Upper lobe of left lung (tissue), 6 donors: ENCODE measurements at regions not wholly inside any gene's neighbourhood (a gene's known extent, or its start where the extent isn't known, plus 50 kb on each side); places are given as distances from the start of the nearest gene placed in this dataset.

Experiments used
- ATAC-seq, 2 donors: fragments of 200-7000 bp; cut with Tn5 transposase; one replicate each; pipeline ENCODE4 v1.9.1; 2022; ENCODE audit warnings: mild to moderate bottlenecking in 2 of 2, moderate library complexity in 2 of 2; ENCODE audit not compliant: low FRiP score in 2 of 2
- DNase-seq, 2 donors: peaks; one replicate each; pipeline ENCODE4 v3.0.0-alpha.2; 2019 to 2020
- H3K27ac ChIP-seq, 4 donors: fragments of 200-600 bp; sonication (generic); one replicate each; pipeline ENCODE4 v1.5.1; 2016 to 2019
- H3K27me3 ChIP-seq, 4 donors: fragments of 200-600 bp; sonication (generic); one replicate each; pipeline ENCODE4 v1.5.1; 2017 to 2019
- H3K36me3 ChIP-seq, 4 donors: fragments of 200-600 bp; sonication (generic); one replicate each; pipeline ENCODE4 v1.5.1; 2016 to 2019
- H3K4me1 ChIP-seq, 4 donors: fragments of 200-600 bp; sonication (generic); one replicate each; pipeline ENCODE4 v1.5.1; 2018 to 2019
- H3K4me3 ChIP-seq, 4 donors: fragments of 200-600 bp; sonication (generic); one replicate each; pipeline ENCODE4 v1.5.1; 2017 to 2019; ENCODE audit warnings: mild to moderate bottlenecking in 2 of 4, moderate library complexity in 1 of 4
- H3K9me3 ChIP-seq, 4 donors: fragments of 200-600 bp; sonication (generic); one replicate each; pipeline ENCODE4 v1.5.1; 2018 to 2019
- EP300 ChIP-seq, 4 donors: sonication (generic); formaldehyde crosslinking; IDR thresholded peaks; one replicate each; pipeline ENCODE4 v1.5.1; 2017; ENCODE audit warnings: antibody characterized with exemption in 4 of 4, control low read depth in 2 of 4
- POLR2A ChIP-seq, 4 donors: fragments of 450-650 bp; IDR thresholded peaks; one replicate each; pipeline ENCODE4 v1.5.1; 2016 to 2017; ENCODE audit warnings: antibody characterized with exemption in 4 of 4, mild to moderate bottlenecking in 2 of 4
- POLR2AphosphoS5 ChIP-seq, 2 donors: sonication (generic); formaldehyde crosslinking; IDR thresholded peaks; one replicate each; pipeline ENCODE4 v1.5.1; 2017; ENCODE audit warnings: antibody characterized with exemption in 2 of 2
- WGBS, 2 donors: methylation state at CpG; one replicate each; pipeline ENCODE4 v1.1.5; 2017 to 2018; 5-methylcytosine and 5-hydroxymethylcytosine counted together
- TF ChIP-seq, protein P1 (sequence below), 6 experiments: fragments of 450-650 bp in 4 of 6; fragments of 200-600 bp in 2 of 6; sonication (generic) in 2 of 6; IDR thresholded peaks; one replicate each; pipeline ENCODE4 v1.5.1; 2016 to 2019; ENCODE audit warnings: antibody characterized with exemption in 6 of 6
- donor health status: DM: no; HTN: no; CAD: no; lungs with moderate emphysema.
- donor health status: DM: no; HTN: yes; CAD: no; lungs with severe emphysema.

GRCh38 chr4:29708473-29708872 lies 1011.7 kb upstream of the PCDH7 start:
- Histone ChIP-seq H3K36me3 (no peaks in the 10 kb centered on the region), H3K27ac (no peak overlapping the region), H3K4me3 (no peak overlapping the region), H3K9me3 (peaks cover 0 to 11% (median 0%) of the 10 kb centered on the region in 4 donors), H3K27me3 (no peaks in the 10 kb centered on the region), H3K4me1 (no peaks in the 10 kb centered on the region)
- 73 to 74% methylated on average over 3 of the region's 3 CpGs for WGBS, 2 donors
- no peak for DNase-seq
- no peak for ATAC-seq
- TF ChIP-seq POLR2A (IDR thresholded peaks at IDR 0.05) (no peak), EP300 (IDR thresholded peaks at IDR 0.05) (no peak), POLR2AphosphoS5 (IDR thresholded peaks at IDR 0.05) (no peak)
- TF ChIP-seq, protein P1, sequence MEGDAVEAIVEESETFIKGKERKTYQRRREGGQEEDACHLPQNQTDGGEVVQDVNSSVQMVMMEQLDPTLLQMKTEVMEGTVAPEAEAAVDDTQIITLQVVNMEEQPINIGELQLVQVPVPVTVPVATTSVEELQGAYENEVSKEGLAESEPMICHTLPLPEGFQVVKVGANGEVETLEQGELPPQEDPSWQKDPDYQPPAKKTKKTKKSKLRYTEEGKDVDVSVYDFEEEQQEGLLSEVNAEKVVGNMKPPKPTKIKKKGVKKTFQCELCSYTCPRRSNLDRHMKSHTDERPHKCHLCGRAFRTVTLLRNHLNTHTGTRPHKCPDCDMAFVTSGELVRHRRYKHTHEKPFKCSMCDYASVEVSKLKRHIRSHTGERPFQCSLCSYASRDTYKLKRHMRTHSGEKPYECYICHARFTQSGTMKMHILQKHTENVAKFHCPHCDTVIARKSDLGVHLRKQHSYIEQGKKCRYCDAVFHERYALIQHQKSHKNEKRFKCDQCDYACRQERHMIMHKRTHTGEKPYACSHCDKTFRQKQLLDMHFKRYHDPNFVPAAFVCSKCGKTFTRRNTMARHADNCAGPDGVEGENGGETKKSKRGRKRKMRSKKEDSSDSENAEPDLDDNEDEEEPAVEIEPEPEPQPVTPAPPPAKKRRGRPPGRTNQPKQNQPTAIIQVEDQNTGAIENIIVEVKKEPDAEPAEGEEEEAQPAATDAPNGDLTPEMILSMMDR (IDR thresholded peaks at IDR 0.05) = no peak

DNA sequence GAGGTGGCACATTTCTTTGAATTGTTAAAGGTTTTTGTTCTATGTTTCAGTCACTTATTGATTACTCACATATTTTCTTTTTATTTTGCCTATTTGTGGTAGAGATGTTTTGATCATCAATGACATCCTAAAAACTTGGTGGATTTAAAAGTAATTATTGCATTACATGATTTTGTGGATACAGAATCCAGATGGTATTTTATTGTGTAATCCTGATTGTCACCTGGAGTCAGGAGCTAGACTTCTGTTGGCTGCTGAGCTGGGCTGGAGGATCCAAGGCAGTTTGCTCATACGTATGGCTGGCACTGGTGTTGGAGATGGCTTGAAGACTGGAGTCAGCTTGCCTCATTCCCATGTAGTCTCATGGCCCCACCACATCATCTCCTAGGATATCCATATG lies 1009.6 kb upstream of the PCDH7 start:
- Histone ChIP-seq H3K4me3 (no peak overlapping the region), H3K27me3 (no peaks in the 10 kb centered on the region), H3K36me3 (no peaks in the 10 kb centered on the region), H3K27ac (no peak overlapping the region), H3K9me3 (peaks cover 0 to 11% (median 0%) of the 10 kb centered on the region in 4 donors), H3K4me1 (no peaks in the 10 kb centered on the region)
- DNase-seq (no peak), ATAC-seq (no peak)
- WGBS, 2 donors = 86% methylated on average over 1 of the region's 1 CpG; no CpG with 5 or more reads in 1 of the 2 donors
- TF ChIP-seq, protein P1 (IDR thresholded peaks at IDR 0.05) = no peak
- TF ChIP-seq POLR2A (IDR thresholded peaks at IDR 0.05) (no peak), POLR2AphosphoS5 (IDR thresholded peaks at IDR 0.05) (no peak), EP300 (IDR thresholded peaks at IDR 0.05) (no peak)

DNA sequence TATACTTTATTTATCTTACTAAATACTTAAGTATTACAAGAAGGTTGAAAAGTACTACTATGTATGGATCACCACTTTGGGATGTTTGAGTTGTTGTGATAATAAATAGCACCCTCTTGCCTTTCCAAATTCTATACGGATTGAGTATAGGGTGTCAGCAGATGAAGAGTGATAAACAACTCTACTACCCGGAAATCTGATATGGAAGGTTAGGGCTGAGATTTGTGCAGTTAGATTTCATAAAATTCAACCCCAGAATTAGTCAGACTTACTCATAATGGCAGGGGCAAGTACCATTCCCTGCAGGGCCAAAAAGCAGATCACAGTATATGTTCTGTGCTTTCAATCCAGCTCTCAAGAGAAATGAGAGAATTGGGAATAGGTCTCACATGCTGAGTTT lies 1008.9 kb upstream of the PCDH7 start:
- 51 to 54% methylated on average over 2 of the region's 2 CpGs for WGBS, 2 donors
- H3K27me3 ChIP-seq = no peaks in the 10 kb centered on the region
- H3K27ac ChIP-seq = no peak overlapping the region
- no peaks in the 10 kb centered on the region for H3K4me1 ChIP-seq
- no peak for DNase-seq
- TF ChIP-seq, protein P1 (IDR thresholded peaks at IDR 0.05) = no peak
- TF ChIP-seq EP300 (IDR thresholded peaks at IDR 0.05) = no peak
- H3K9me3 ChIP-seq = peaks cover 0 to 9% (median 0%) of the 10 kb centered on the region in 4 donors
- ATAC-seq = no peak
- H3K36me3 ChIP-seq = no peaks in the 10 kb centered on the region
- H3K4me3 ChIP-seq = no peak overlapping the region

DNA sequence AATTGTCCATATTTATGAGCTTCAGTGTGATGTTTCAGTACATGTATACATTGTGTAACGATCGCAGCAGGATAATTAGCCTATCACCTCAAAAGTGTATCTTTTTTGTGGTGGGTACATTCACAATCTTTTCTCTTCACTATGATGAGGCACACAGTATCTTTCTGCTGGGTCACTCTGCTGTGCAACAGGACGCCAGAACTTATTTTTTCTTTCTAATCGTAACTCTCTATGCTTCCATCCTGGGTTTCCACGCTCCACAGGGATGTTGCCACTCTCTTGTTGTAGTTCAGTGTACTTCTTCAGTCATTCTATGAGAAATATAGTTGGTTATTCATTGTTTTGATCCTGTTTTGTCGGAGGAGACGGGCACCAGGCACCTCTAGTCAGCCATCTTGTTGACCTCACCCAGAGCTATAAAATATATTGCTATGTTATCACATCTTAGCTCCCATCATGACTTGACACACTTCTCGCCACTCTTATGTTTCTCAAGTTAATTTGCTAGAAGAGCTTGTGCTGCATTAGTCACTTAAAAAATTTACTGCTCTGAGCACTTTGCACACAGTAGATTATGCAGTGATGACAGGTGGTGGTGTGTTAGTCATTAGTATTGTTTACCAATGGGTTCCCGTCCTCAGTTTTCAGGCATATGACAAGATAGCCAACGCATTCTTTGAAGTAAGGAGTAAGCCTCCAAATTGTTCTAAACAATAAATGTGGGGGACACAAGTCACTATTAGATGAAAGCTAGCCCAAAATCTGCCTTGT lies 1002.7 kb upstream of the PCDH7 start:
- Histone ChIP-seq H3K27me3 (no peaks in the 10 kb centered on the region), H3K4me3 (no peak overlapping the region), H3K9me3 (no peaks in the 10 kb centered on the region), H3K27ac (no peak overlapping the region), H3K4me1 (no peaks in the 10 kb centered on the region), H3K36me3 (no peaks in the 10 kb centered on the region)
- no peak for DNase-seq
- ATAC-seq = no peak
- no peak for TF ChIP-seq POLR2AphosphoS5 (IDR thresholded peaks at IDR 0.05)
- no peak for TF ChIP-seq POLR2A (IDR thresholded peaks at IDR 0.05)
- TF ChIP-seq, protein P1 (IDR thresholded peaks at IDR 0.05) = no peak
- TF ChIP-seq EP300 (IDR thresholded peaks at IDR 0.05) = no peak
- 90% methylated on average over 10 of the region's 10 CpGs for WGBS, 2 donors

DNA sequence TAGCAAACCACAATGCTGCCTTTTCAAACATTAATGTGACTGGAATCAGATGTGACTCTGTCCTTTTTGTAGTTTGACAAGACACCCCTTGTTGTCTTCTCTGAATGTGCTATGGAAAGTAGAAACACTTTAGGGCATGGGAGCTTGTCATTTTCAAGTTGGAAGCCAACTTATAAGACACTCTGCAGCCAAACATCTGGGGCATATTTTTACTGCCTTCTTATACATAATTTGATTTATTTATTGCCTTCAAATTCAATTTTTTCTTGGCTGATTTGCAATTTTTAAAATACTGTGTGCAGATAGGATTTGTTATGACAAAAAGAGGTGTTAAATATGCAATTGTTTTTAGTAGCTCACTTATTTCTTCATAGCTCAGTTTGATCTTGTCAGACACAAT lies 1002.0 kb upstream of the PCDH7 start:
- Histone ChIP-seq H3K27me3 (no peaks in the 10 kb centered on the region), H3K9me3 (no peaks in the 10 kb centered on the region), H3K36me3 (no peaks in the 10 kb centered on the region), H3K27ac (no peak overlapping the region), H3K4me3 (no peak overlapping the region), H3K4me1 (no peaks in the 10 kb centered on the region)
- ATAC-seq = no peak
- TF ChIP-seq POLR2A (IDR thresholded peaks at IDR 0.05) = no peak
- TF ChIP-seq POLR2AphosphoS5 (IDR thresholded peaks at IDR 0.05) = no peak
- TF ChIP-seq EP300 (IDR thresholded peaks at IDR 0.05) = no peak
- TF ChIP-seq, protein P1 (IDR thresholded peaks at IDR 0.05) = no peak
- no peak for DNase-seq
